C1 segment of cervical spinal cord (tissue), 14 donors: ENCODE measurements at regions not wholly inside any gene's neighbourhood (a gene's known extent, or its start where the extent isn't known, plus 50 kb on each side); places are given as distances from the start of the nearest gene placed in this dataset.

Source experiments
- DNase-seq, 14 donors: peaks; one replicate each; lab custom pipeline; 2025; lab: John Stamatoyannopoulos, UW

DNA sequence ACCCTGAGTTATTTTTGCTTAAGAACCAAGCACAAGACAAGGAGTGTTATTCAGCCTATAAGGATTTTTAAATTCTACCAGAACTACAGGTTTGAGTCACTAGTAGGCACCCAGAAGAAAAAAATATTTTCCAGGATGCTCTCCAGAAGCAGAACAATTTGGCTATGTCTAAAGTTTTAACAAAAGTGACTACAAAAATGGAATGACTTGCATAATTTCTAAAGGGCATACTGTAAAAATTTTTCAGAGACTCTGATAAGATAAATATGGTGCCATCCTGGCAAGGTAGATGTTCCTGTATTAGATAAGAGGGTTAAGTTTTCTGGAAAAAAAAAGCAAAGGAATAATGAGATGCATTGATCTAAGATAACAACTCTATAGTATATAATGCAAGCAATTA, 68.6 kb upstream of the FAM9A start:
- DNase-seq: no peak

DNA sequence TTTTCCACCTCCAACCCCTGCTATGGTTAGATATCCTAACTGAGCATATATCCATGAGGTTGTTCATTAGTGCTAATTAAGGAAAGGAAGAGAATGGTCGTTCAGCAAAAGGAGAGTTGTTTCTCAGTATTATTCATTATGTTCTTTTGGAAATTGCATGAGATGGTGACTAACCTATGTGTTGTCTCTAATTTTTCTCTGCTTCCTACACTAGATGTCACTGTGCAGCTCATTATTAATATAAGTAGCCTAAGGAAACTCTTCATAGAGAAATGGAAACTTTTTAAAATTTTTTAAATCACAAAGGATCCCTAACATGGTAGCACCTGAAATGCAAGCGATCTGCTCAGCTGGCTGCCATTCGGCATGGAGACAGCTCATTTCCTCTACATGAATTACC, 67.7 kb upstream of the FAM9A start:
- no peak for DNase-seq

DNA sequence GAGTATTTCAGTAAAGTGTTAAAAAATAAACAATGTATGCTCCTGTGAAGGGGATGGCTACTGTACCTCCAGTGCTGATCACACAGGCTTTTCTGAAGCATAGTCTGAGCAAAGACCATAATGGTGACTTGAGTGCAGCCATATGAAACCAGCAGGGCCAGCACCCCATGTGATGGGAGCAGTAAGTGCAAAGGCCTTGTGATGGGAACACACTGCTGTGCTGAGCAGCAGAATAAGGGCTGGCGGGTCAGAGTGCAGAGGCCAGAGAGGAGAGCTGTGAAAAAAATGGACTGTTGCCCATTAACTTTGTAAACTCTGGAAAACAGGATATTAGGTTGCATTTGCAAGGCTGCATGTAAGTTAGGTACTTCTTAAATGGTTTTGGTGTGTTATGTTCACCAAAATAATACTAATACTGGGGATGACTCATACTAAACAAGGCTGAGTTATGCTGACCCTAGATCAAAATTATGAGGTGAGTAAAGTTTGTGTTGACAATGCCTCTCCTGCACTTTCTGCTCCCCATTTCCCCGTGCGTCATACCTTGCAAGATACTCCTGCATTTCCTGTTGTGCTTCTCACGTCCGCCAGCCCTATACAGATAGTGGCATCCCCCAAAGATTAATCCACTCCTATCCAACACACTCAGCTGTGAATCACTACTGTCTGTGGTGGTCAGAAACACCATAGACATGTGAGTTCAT, 67.0 kb upstream of the FAM9A start:
- no peak for DNase-seq

DNA sequence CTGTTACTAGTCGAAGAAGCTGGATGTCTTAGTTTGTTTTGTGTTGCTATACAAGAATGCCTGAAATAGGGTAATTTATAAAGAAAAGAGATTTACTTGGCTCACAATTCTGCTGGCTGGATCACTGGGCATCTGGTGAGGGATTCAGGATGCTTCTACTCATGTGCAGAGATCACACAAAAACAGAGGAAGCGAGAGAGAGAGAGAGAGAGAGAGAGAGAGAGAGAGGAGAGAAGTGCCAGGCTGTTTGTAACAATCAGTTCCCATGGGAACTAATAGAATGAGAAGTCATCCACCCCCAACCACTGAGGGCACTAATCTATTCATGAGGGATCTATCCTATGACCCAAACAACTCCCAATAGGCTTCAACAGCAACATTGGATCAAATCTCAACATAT, 66.2 kb upstream of the FAM9A start:
- DNase-seq: no peak

DNA sequence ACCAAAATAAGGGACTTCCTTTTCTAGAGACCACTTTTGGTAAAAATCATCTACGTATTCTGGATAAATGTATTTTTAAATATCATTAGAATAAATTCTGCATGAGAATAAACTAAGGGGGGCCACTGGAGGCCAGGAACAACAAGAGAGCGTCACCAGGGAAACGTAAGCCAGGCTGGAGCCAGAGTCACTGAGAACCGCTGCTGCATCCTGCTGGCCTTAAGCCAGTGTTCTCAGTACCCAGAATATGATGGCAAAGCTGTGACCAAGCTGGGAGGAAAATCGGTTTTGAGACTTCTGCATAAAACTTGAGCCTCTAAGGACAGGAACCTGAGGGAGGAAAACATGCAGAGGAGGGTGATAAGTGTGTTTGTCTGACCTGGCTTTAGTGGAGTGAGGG, 63.0 kb upstream of the FAM9A start:
- no peak for DNase-seq

DNA sequence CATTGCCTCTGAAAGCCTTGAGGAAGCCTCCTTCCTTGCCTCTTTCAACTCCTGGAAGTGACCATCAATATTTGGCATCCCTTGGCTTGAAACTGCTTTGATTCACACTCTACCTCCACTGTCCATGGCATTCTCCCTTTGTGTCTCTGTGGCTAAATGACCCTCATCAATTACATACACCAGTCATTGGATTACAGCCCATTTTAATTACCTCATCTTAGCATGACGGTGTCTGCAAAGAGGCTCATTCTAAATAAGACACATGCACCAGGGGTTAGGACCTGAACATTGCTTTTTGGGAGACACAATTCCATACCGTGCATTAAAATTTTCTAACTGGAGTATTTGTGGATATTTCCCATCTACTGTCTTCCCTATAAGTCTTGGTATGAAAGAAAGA, 60.7 kb upstream of the FAM9A start:
- DNase-seq: no peak

DNA sequence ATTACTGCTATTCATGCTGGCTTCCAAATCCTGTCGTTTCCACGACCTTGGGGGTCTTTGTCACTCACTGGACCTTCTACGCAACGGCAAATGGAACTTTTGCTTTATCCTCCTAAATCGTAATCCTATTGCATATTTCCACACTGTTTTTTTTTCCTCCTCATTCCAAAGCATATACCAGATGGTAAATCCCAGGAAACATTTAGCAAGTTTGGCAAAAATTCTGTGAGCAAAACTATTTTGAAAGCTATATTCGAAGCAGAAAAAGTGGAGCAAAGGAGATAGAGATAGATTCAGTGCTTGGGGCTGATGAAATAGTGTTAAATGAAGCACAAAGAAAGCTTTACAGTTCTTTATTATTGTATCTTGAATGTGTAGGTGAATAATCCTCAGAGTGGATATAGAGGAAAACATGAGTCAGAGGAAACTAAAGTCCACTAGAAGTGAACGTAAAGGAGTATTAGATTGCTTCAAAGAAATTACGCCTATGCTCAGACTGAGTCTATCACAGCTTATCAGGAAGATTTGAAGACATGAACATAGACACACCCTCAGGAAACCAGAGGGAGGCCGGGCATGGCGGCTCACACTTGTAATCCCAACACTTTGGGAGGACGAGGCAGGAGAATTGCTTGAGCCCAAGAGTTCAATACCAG, 50.2 kb upstream of the FAM9A start:
- DNase-seq: no peak
